BLaER1 (cell line): ENCODE measurements at regions not wholly inside any gene's neighbourhood (a gene's known extent, or its start where the extent isn't known, plus 50 kb on each side); places are given as distances from the start of the nearest gene placed in this dataset.

Experiments
- H3K27ac ChIP-seq: shearing (Covaris generic); formaldehyde crosslinking; 2 replicates; pipeline ENCODE4 v1.8.1; 2022
- H3K27me3 ChIP-seq: shearing (Covaris generic); formaldehyde crosslinking; 2 replicates; pipeline ENCODE4 v1.8.1; 2022
- H3K36me3 ChIP-seq: shearing (Covaris generic); formaldehyde crosslinking; 2 replicates; pipeline ENCODE4 v1.8.1; 2022
- H3K4me1 ChIP-seq: shearing (Covaris generic); formaldehyde crosslinking; 2 replicates; pipeline ENCODE4 v1.8.1; 2022
- H3K4me2 ChIP-seq: shearing (Covaris generic); formaldehyde crosslinking; 2 replicates; pipeline ENCODE4 v1.8.1; 2022
- H3K4me3 ChIP-seq: shearing (Covaris generic); formaldehyde crosslinking; 2 replicates; pipeline ENCODE4 v1.8.1; 2022
- H3K9ac ChIP-seq: shearing (Covaris generic); formaldehyde crosslinking; 2 replicates; pipeline ENCODE4 v1.8.1; 2022
- H3K9me3 ChIP-seq: shearing (Covaris generic); formaldehyde crosslinking; 2 replicates; pipeline ENCODE4 v1.8.1; 2022
- H4K20me1 ChIP-seq: shearing (Covaris generic); formaldehyde crosslinking; 2 replicates; pipeline ENCODE4 v1.8.1; 2022
- Cebpa-rat ChIP-seq: shearing (Covaris generic); IDR thresholded peaks from 2 replicates; pipeline ENCODE4 v1.8.1; 2022

DNA sequence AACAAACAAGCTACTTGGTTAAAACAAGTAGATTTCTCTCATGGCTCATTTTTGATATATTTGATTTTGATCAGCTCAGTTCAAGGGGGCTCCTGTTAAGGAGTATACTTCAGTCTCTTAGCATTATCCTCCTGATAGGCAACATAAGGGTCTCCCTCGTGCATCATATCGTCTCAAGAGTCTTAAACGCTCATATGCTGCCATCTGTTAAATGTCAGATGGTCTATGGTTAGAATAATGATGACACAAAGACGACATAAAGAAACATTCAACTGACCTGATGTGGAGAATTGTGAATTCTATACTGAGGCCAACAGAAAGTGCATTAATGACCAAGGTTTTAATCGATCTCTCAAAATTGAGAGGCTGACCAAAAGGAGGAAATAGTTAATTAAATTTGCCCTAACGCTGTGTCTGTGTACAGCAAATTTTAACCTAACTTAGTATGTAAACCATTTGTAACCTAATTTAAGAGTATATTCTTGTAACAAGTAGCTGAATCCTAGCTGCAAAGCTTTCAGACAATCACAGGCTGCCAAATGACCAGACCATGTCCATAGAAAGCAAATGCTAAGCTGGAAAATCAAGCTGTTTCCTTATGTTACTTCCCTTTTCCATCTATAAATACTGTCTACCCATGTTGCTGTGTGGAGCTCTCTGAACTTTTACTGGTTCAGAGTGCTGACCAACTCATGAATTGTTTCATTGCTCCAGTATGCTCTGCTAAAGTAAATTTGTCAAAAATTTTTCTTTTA, 1688.5 kb downstream of the GRIK2 start:
- TF ChIP-seq Cebpa-rat = no peak
- Histone ChIP-seq H3K27ac (no peak overlapping the region), H3K4me2 (no peak overlapping the region)

DNA sequence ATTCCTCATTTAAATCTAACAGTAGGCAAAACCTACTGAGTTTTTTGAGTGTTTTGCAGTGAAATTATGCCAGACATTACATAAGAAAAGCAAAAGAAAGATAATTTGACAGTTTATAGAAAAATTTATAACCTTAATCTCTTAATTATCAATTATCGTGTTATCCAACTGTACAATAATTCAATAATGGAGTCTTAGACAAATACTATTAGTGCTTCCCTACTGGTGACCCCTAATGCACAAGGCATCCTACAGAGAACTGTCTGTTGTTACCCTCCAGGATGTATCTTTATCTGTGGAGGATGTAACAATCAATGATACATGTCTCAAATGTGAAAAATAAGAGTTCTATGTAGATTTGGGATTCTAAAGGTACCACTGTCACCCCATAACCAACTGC, 1687.6 kb downstream of the GRIK2 start:
- no peak overlapping the region for H3K4me2 ChIP-seq

More for the DNA sequence above, 1688.5 kb downstream of the GRIK2 start:
- no peak overlapping the region for H3K4me3 ChIP-seq
- H3K4me1 ChIP-seq = no peaks in the 10 kb centered on the region
- H3K36me3 ChIP-seq = no peaks in the 10 kb centered on the region
- no peaks in the 10 kb centered on the region for H4K20me1 ChIP-seq
- H3K9me3 ChIP-seq = no peaks in the 10 kb centered on the region
- H3K9ac ChIP-seq = no peak overlapping the region
- no peaks in the 10 kb centered on the region for H3K27me3 ChIP-seq

DNA sequence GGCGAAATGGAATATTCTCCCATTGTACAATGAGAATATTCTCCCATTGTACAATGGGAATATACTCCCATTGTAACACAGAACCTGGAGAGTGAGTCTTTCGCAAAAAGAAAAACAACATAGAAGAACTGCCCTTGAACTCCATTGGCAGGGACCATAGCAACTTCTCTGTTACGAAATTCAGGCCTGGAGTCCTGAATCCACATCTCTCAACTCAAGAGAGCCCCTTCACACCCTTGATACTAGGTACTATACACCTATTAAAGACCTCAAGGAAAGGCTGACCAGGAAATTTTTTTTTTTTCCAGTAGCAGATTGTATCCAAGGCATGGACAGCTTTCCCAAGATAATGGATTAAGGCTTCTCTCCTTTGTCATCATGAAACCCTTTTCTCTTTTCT, 1687.0 kb downstream of the GRIK2 start:
- Histone ChIP-seq H3K4me3 (no peak overlapping the region), H3K9me3 (no peaks in the 10 kb centered on the region), H3K27me3 (no peaks in the 10 kb centered on the region), H3K4me2 (no peak overlapping the region), H4K20me1 (no peaks in the 10 kb centered on the region), H3K4me1 (no peaks in the 10 kb centered on the region), H3K9ac (no peak overlapping the region), H3K27ac (no peak overlapping the region), H3K36me3 (no peaks in the 10 kb centered on the region)
- no peak for TF ChIP-seq Cebpa-rat

More for the DNA sequence above, 1687.6 kb downstream of the GRIK2 start:
- no peaks in the 10 kb centered on the region for H3K9me3 ChIP-seq
- no peaks in the 10 kb centered on the region for H4K20me1 ChIP-seq
- no peak overlapping the region for H3K9ac ChIP-seq
- no peak overlapping the region for H3K27ac ChIP-seq
- no peaks in the 10 kb centered on the region for H3K27me3 ChIP-seq
- no peaks in the 10 kb centered on the region for H3K36me3 ChIP-seq
- TF ChIP-seq Cebpa-rat = no peak
- no peaks in the 10 kb centered on the region for H3K4me1 ChIP-seq
- no peak overlapping the region for H3K4me3 ChIP-seq

DNA sequence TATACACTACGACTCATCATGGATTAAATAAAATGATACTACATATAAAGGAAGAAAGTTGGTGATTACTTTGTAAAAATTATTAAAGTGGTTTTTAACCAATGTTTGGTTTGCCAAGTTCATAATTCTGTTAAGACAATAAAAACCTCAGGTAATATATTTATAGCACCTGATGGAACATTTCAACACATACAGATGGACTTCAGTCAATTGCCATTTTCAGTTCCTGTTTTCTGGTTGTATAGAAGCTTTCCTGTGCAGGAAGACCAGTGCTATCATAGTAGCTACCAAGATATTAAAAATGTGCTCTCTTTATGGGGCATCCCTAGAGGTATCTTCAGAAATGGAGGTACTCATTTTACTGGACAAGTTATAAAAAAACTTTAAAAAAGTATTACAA, 1686.4 kb downstream of the GRIK2 start:
- H3K9ac ChIP-seq = no peak overlapping the region
- H3K4me1 ChIP-seq = no peaks in the 10 kb centered on the region
- H3K27me3 ChIP-seq = no peaks in the 10 kb centered on the region
- H3K36me3 ChIP-seq = no peaks in the 10 kb centered on the region
- H3K4me3 ChIP-seq = no peak overlapping the region
- H3K27ac ChIP-seq = no peak overlapping the region
- no peak overlapping the region for H3K4me2 ChIP-seq
- no peaks in the 10 kb centered on the region for H4K20me1 ChIP-seq
- TF ChIP-seq Cebpa-rat = no peak
- no peaks in the 10 kb centered on the region for H3K9me3 ChIP-seq

DNA sequence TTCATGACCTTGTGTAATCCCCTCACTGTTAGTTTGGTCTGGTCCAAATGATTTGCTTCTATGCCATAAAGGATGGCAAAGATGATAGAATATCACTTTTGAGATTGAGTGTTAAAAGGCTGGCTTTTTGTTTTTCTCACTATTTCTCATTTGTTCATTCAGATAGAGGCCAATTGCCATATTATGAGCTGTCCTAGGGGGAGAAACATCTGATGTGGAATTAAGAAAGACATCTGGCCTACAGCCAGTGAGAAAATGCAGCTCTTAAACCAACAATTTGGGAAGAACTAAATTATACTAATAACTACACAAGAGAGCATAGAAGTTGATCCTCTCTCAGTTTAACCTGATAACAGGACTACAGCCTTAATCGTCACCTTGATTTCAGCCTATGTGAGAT, 1668.6 kb downstream of the GRIK2 start:
- Histone ChIP-seq H3K4me2 (no peak overlapping the region), H4K20me1 (no peaks in the 10 kb centered on the region), H3K9ac (no peak overlapping the region), H3K9me3 (no peaks in the 10 kb centered on the region), H3K27ac (no peak overlapping the region), H3K4me1 (no peaks in the 10 kb centered on the region), H3K36me3 (no peaks in the 10 kb centered on the region), H3K27me3 (no peaks in the 10 kb centered on the region), H3K4me3 (no peak overlapping the region)
- no peak for TF ChIP-seq Cebpa-rat

DNA sequence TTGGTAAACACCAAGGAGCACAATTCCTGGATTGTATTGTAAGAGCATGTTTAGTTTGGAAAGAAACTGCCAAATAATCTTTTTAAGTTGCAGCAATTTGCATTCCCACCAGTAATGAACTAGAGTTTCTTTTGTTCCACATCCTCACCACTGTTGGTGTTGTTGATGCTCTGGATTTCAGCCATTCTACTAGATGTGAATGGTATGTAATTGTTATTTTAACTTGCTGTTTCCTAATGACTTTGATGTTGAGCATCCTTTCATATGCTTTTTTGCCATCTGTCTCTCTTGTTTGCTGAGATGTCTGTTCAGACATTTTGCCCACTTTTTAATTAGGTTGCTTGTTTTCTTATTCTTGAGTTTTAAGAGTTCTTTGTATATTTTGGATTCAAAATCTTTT, 1654.1 kb downstream of the GRIK2 start:
- Histone ChIP-seq H3K4me3 (no peak overlapping the region), H3K4me1 (no peaks in the 10 kb centered on the region), H3K36me3 (no peaks in the 10 kb centered on the region), H4K20me1 (no peaks in the 10 kb centered on the region), H3K4me2 (no peak overlapping the region), H3K27me3 (no peaks in the 10 kb centered on the region), H3K9ac (no peak overlapping the region), H3K9me3 (no peaks in the 10 kb centered on the region), H3K27ac (no peak overlapping the region)
- TF ChIP-seq Cebpa-rat = no peak

DNA sequence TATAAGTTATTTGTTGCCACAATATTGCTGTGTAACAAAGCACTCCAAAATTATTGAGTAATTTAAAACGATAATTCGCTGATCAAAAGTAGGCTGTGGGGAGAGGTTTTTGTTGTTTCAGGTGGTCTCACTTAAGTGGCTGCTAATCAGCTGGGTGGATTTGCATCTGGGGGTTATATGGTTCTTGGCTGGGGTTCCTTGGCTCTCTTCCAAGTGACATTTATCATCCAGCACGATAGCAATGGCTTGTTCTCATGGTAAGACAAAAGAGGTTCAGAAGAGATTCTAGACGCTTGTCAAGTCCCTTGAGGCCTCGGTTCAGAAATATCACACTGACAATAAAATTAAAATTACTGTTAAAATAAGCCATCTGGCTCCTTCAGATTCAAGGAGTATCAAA, 1648.8 kb downstream of the GRIK2 start:
- H3K4me1 ChIP-seq = no peaks in the 10 kb centered on the region
- H4K20me1 ChIP-seq = no peaks in the 10 kb centered on the region
- no peaks in the 10 kb centered on the region for H3K36me3 ChIP-seq
- H3K9me3 ChIP-seq = no peaks in the 10 kb centered on the region
- no peak overlapping the region for H3K4me2 ChIP-seq
- TF ChIP-seq Cebpa-rat = no peak
- no peak overlapping the region for H3K27ac ChIP-seq
- no peak overlapping the region for H3K9ac ChIP-seq
- no peak overlapping the region for H3K4me3 ChIP-seq
- H3K27me3 ChIP-seq = no peaks in the 10 kb centered on the region

DNA sequence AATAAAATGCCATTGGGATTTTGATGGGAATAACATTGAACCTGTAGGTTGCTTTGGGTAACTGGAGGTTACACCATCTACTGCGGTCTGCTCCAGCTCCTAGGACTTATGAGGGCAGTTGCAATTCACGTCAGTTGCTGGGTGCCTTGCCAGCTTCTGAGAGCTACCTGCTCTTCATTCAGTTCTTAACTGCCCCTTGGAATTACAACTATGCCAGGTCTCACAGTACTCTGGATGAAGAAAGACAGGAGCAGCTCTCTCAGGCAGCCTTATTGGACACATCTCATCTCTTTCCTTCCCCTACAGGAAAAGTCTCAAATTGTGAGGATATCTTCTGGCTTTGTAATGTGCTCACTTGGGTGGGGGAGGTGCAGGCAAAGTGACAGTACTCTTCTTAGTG, 1643.3 kb downstream of the GRIK2 start:
- no peaks in the 10 kb centered on the region for H3K9me3 ChIP-seq
- no peak overlapping the region for H3K4me2 ChIP-seq
- H3K4me1 ChIP-seq = no peaks in the 10 kb centered on the region
- TF ChIP-seq Cebpa-rat = no peak
- H3K9ac ChIP-seq = no peak overlapping the region
- H4K20me1 ChIP-seq = no peaks in the 10 kb centered on the region
- no peak overlapping the region for H3K4me3 ChIP-seq
- H3K27ac ChIP-seq = no peak overlapping the region
- no peaks in the 10 kb centered on the region for H3K27me3 ChIP-seq
- no peaks in the 10 kb centered on the region for H3K36me3 ChIP-seq

DNA sequence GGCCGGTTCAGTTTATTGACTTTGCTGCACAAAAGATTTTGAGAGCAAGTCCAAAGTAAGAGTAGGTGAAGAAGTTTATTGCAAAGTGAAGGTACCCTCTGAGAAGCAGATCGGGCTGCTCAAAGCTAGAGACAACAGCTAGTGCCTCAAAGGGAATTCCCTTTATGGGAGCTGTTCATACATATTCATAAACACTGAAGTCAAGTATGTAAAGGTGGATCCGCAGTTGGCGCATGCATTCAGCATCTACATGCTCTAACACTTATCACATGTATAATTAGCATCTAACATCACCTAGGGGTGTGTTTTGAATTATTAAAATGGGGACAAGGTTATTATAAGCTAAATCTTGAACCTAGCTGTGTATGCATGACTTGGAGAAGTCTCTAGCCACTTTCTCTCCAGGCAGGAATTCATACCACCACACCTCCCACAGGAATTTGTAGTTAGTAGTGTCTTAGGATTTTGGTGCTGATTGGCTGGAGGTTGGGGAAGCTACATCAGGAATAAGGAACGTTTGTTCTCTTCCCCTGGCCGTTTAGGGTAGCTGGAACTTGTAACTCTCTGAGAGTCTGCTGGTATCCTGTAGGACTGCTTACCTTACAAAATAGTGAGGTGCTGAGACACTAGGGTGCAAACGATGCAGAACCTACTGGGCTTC, 1633.9 kb downstream of the GRIK2 start:
- Histone ChIP-seq H3K4me1 (no peaks in the 10 kb centered on the region), H3K27ac (no peak overlapping the region), H3K4me3 (no peak overlapping the region), H3K4me2 (no peak overlapping the region), H4K20me1 (no peaks in the 10 kb centered on the region), H3K27me3 (no peaks in the 10 kb centered on the region), H3K9ac (no peak overlapping the region), H3K36me3 (no peaks in the 10 kb centered on the region), H3K9me3 (no peaks in the 10 kb centered on the region)
- no peak for TF ChIP-seq Cebpa-rat

DNA sequence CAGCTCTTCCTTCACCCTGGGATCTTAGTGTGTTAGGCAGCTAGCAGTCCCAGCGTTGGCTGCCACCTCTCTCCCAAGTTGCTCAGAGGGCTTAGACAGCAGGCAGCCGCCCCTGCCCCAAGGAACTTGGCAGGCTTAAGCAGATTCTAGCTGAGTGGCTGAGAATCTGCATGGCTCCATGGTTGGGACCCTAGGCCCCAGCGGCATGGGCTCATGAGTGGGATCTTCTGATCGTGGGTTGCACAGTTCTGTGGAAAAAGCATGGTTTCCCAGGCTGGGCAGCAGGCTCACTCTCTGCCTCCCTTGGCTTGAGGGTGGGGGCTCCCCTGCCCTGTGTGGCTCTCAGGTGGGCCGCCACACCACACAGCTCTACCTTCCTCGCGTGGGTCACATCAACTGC, 1624.9 kb downstream of the GRIK2 start:
- no peak for TF ChIP-seq Cebpa-rat
- no peak overlapping the region for H3K4me2 ChIP-seq
- H3K27me3 ChIP-seq = no peaks in the 10 kb centered on the region
- no peaks in the 10 kb centered on the region for H3K4me1 ChIP-seq
- no peaks in the 10 kb centered on the region for H3K36me3 ChIP-seq
- H3K27ac ChIP-seq = no peak overlapping the region
- no peaks in the 10 kb centered on the region for H3K9me3 ChIP-seq
- H4K20me1 ChIP-seq = no peaks in the 10 kb centered on the region
- H3K4me3 ChIP-seq = no peak overlapping the region
- H3K9ac ChIP-seq = no peak overlapping the region
